IPS-18a (cell line): ENCODE measurements at regions not wholly inside any gene's neighbourhood (a gene's known extent, or its start where the extent isn't known, plus 50 kb on each side); places are given as distances from the start of the nearest gene placed in this dataset.

Source experiments
- H3K27ac ChIP-seq: one replicate; pipeline ENCODE4 v1.5.1; 2013; ENCODE audit warnings: low read length
- H3K27me3 ChIP-seq: one replicate; pipeline ENCODE4 v1.6.1; 2013; ENCODE audit warnings: mild to moderate bottlenecking, low read length; ENCODE audit not compliant: control insufficient read depth, insufficient read depth
- H3K36me3 ChIP-seq: one replicate; pipeline ENCODE4 v1.6.1; 2013; ENCODE audit warnings: low read depth, low read length; ENCODE audit not compliant: control insufficient read depth
- H3K4me1 ChIP-seq: one replicate; pipeline ENCODE4 v1.6.1; 2013; ENCODE audit warnings: low read depth, low read length; ENCODE audit not compliant: control insufficient read depth
- H3K4me3 ChIP-seq: one replicate; pipeline ENCODE4 v1.5.1; 2013; ENCODE audit warnings: low read length
- H3K9ac ChIP-seq: one replicate; pipeline ENCODE4 v1.6.1; 2013; ENCODE audit warnings: mild to moderate bottlenecking, low read length, moderate library complexity
- H3K9me3 ChIP-seq: one replicate; pipeline ENCODE4 v1.6.1; 2013; ENCODE audit warnings: low read depth, low read length; ENCODE audit not compliant: control insufficient read depth

- Histone ChIP-seq H3K9me3 (no peaks in the 10 kb centered on the region), H3K9ac (no peak overlapping the region), H3K4me1 (peaks cover 1% of the 10 kb centered on the region), H3K36me3 (no peaks in the 10 kb centered on the region), H3K27ac (no peak overlapping the region), H3K27me3 (no peaks in the 10 kb centered on the region), H3K4me3 (no peak overlapping the region)
Measured at GRCh38 chr11:15695096-15695721, 580.5 kb downstream of the INSC start.

DNA sequence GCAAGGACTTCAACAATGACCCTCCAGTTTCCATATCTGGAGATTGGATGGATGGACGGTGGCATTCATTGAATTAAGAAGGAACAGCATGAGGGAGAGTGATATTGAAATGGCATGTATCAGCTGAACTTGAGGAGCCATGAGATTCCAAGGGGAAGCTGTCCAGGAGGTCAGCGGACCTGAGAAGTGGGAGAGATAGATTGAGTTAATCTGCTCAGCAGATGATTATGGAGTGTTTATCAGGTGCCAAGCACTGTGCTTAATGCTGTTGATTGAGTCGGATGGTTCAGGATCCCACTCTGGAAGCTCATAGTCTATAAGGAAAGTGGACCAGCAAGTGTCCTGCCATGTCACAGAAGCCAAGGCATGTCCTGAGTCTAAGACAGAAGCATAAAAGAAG is 581.3 kb downstream of the INSC start:
- no peaks in the 10 kb centered on the region for H3K36me3 ChIP-seq
- H3K4me1 ChIP-seq, result no peaks in the 10 kb centered on the region
- H3K27me3 ChIP-seq, result no peaks in the 10 kb centered on the region
- no peaks in the 10 kb centered on the region for H3K9me3 ChIP-seq
- no peak overlapping the region for H3K4me3 ChIP-seq
- H3K9ac ChIP-seq, result no peak overlapping the region
- no peak overlapping the region for H3K27ac ChIP-seq

DNA sequence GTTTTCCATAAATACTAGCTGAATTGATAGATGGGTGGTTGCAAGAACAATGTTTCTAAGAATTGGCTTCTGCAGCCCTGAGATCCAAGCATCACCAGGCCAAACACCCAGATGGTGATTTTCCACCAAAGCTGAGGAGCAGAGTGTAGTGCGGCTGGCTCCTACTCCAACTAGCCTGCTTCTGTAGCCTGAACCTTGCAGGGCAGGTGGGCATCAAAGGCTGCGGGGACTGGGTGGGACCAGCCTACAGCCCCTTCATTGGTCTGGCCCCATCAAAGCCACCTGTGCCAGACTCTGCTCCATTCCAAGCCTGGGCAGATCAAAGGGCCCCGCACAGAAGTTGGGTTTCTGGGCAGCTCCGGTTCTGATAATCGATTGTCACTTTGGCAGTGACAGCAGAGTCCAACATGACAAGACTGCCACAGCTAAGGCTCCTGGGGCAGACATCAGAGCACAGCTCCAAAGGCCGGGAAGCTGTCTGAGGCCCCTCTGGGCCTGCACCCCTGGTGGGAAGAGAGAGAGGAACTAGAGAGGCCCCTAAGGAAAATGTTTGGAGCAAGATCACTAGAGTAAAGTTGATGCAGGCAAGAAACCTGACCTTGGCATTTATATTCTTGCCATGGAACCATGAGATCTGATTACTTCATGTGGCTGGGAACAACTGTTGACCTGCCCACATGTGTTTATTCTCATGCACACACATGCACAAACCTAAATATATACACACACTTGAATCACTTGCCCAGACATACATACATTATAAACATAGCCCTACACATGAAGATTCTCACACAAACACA is 582.9 kb downstream of the INSC start:
- H3K27me3 ChIP-seq, result no peaks in the 10 kb centered on the region
- H3K4me3 ChIP-seq, result no peak overlapping the region
- H3K9ac ChIP-seq, result no peak overlapping the region
- no peaks in the 10 kb centered on the region for H3K36me3 ChIP-seq
- H3K9me3 ChIP-seq, result no peaks in the 10 kb centered on the region
- H3K4me1 ChIP-seq, result no peaks in the 10 kb centered on the region
- H3K27ac ChIP-seq, result no peak overlapping the region

- Histone ChIP-seq H3K4me1 (no peaks in the 10 kb centered on the region), H3K27me3 (no peaks in the 10 kb centered on the region), H3K4me3 (no peak overlapping the region), H3K36me3 (no peaks in the 10 kb centered on the region), H3K27ac (no peak overlapping the region), H3K9ac (no peak overlapping the region), H3K9me3 (no peaks in the 10 kb centered on the region)
Measured at GRCh38 chr11:15698855-15699254, 584.1 kb downstream of the INSC start.

GRCh38 chr11:15699978-15700377 is 585.3 kb downstream of the INSC start:
- Histone ChIP-seq H3K27me3 (no peaks in the 10 kb centered on the region), H3K36me3 (no peaks in the 10 kb centered on the region), H3K9me3 (no peaks in the 10 kb centered on the region), H3K27ac (no peak overlapping the region), H3K9ac (no peak overlapping the region), H3K4me1 (no peaks in the 10 kb centered on the region), H3K4me3 (no peak overlapping the region)

GRCh38 chr11:15700456-15700855 is 585.7 kb downstream of the INSC start:
- Histone ChIP-seq H3K9me3 (no peaks in the 10 kb centered on the region), H3K27me3 (no peaks in the 10 kb centered on the region), H3K36me3 (no peaks in the 10 kb centered on the region), H3K9ac (no peak overlapping the region), H3K27ac (no peak overlapping the region), H3K4me1 (no peaks in the 10 kb centered on the region), H3K4me3 (no peak overlapping the region)

GRCh38 chr11:15704064-15704463 is 589.3 kb downstream of the INSC start:
- no peak overlapping the region for H3K9ac ChIP-seq
- no peaks in the 10 kb centered on the region for H3K4me1 ChIP-seq
- no peak overlapping the region for H3K27ac ChIP-seq
- no peaks in the 10 kb centered on the region for H3K36me3 ChIP-seq
- no peak overlapping the region for H3K4me3 ChIP-seq
- peaks cover 5% of the 10 kb centered on the region for H3K27me3 ChIP-seq
- H3K9me3 ChIP-seq, result no peaks in the 10 kb centered on the region

DNA sequence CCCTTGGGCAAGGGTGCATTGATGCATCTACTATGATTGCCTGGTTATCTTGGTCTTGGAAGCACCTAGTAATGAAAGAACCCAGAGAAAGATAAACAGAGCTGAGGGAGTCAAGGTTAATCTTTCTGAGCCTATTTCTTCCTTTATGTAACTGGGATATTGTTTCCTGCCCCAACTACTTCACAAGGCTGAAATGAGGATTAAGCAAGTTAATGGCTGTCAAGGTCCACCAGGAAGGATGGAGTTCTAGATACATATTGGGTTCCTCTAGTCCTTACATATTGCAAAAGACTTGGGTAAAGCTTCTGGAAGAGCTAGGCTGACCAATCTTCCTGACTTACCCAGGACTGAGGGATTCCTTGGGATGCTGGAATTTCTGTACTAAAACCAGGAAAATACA is 589.8 kb downstream of the INSC start:
- Histone ChIP-seq H3K4me3 (no peak overlapping the region), H3K27me3 (peaks cover 10% of the 10 kb centered on the region), H3K4me1 (no peaks in the 10 kb centered on the region), H3K9me3 (no peaks in the 10 kb centered on the region), H3K9ac (no peak overlapping the region), H3K27ac (no peak overlapping the region), H3K36me3 (no peaks in the 10 kb centered on the region)

- Histone ChIP-seq H3K9me3 (no peaks in the 10 kb centered on the region), H3K36me3 (no peaks in the 10 kb centered on the region), H3K27ac (no peak overlapping the region), H3K4me1 (peaks cover 12% of the 10 kb centered on the region), H3K4me3 (no peak overlapping the region), H3K9ac (no peak overlapping the region), H3K27me3 (peaks cover 16% of the 10 kb centered on the region)
Measured at GRCh38 chr11:15705891-15706290, 591.2 kb downstream of the INSC start.

GRCh38 chr11:15707194-15707593 is 592.5 kb downstream of the INSC start:
- no peak overlapping the region for H3K27ac ChIP-seq
- H3K9me3 ChIP-seq, result no peaks in the 10 kb centered on the region
- H3K36me3 ChIP-seq, result no peaks in the 10 kb centered on the region
- peaks cover 22% of the 10 kb centered on the region for H3K4me1 ChIP-seq
- H3K4me3 ChIP-seq, result no peak overlapping the region
- H3K27me3 ChIP-seq, result peaks cover 21% of the 10 kb centered on the region
- no peak overlapping the region for H3K9ac ChIP-seq

DNA sequence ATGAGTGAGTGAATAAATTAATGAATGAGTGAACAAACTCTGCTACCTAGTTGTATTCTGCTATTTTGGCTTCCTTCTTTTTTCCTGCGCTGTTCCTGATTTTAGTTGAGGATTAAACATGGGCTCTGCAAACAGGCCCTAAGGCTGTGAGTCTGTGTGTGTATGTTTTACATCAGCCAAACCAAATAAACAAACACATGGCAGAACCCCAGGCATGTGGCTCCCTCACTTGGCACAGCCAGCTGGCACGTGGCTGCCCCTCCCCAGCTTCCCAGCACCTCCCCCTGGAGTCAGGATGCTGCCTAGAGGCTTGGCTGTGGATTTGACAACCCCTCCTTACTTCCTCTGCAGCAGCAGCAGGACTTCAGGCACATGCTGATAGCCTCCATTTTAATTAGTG is 593.2 kb downstream of the INSC start:
- Histone ChIP-seq H3K4me1 (peaks cover 22% of the 10 kb centered on the region), H3K27ac (no peak overlapping the region), H3K36me3 (no peaks in the 10 kb centered on the region), H3K4me3 (no peak overlapping the region), H3K9me3 (no peaks in the 10 kb centered on the region), H3K9ac (no peak overlapping the region), H3K27me3 (peaks cover 21% of the 10 kb centered on the region)
